Activated T-helper 1 cell treated with Interleukin-2 at 50 U/mL for 16 hours (primary cell): ENCODE measurements at regions not wholly inside any gene's neighbourhood (a gene's known extent, or its start where the extent isn't known, plus 50 kb on each side); places are given as distances from the start of the nearest gene placed in this dataset.
"Not testable (repeated sequence)": the region's sequence is repeated elsewhere in the genome, so short reads cannot be mapped to it uniquely, and the experiment has no call there.

ENCODE experiments used
- DNase-seq: peaks from one replicate; pipeline ENCODE4 v3.0.0-alpha.2; 2020; ENCODE audit warnings: low read depth

DNA sequence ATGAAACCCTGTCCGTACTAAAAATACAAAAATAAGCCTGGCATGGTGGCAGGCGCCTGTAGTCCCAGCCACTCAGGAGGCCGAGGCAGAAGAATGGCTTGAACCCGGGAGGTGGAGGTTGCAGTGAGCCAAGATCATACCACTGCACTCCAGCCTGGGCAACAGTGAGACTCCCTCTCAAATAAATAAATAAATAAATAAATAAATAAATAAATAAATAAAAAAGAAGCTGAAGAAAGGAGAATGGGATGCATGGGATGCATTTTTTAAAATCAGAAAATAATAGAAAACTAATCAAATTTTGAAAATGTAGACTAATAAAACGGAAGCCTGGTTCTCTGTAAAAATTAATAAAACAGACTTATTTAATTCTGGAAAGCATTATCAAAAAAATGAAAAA lies 171.1 kb upstream of the CCNG1 start:
- DNase-seq: not testable (repeated sequence)

DNA sequence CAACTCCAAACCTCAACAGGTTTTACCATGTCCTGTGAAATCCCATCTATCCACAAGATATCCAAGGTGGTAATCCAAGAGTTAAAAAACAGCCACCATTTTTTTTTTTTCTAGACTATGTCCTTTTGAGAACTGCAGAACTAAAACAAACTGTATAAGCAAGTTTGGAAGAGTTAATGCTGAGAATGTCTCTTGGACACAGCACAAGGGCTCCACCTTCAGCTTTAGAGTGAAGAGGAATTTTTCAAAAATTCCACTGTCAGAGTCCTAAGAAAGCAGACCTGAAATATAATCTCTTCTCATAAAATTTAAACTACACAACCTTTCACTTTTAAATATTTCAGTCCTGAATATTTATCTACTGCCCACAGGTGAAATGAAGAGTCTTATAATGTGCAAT lies 167.8 kb upstream of the CCNG1 start:
- no peak for DNase-seq

DNA sequence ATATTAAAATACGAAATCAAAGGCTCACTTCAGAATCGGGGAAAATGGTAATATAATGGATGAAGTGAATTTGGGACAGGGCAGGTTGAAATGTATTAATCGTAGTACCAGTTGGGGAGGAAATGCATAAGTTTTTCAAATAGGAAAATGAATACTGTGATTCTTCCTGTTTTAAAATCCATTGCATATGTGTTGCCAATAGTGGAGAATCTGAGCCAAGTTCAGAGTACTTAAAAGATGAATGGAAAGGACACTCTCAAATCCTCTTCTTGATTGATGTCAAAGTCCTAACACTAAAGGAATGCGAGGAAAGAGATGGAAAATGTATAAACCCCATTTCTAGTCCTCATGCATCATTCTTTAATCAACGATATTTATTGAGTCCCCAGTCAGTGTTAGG lies 160.9 kb upstream of the CCNG1 start:
- DNase-seq: no peak

DNA sequence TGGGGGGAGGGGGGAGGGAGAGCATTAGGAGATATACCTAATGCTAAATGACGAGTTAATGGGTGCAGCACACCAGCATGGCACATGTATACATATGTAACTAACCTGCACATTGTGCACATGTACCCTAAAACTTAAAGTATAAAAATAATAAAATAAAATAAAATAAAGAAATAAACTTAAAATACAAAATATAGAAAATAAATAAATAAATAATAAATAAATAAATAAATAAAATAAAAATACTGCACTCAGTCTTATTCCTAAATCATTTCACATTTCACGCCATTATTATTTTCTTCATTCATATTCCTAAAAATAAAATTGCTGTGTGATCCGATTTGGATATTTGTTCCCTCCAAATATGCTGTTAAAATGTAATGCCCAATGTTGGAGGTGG lies 156.5 kb upstream of the CCNG1 start:
- DNase-seq: not testable (repeated sequence)

DNA sequence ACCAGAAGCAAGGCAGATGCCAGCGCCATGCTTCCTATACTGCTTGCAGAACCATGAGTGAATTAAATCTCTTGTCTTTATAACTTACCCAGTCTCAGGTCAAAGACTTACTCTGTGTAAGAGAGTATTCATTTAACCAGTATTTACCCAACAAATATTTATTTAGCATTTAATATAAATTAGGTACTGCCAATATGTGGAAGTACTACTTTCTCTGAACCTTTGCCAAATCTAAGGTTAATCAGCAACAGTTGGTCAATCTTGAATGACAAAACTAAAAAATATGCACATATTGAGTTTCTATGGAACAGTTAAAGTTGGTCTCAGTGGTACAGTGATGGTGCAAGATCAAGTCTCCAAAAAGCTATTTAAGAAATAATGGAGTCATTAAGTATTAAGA lies 155.9 kb upstream of the CCNG1 start:
- DNase-seq: no peak

DNA sequence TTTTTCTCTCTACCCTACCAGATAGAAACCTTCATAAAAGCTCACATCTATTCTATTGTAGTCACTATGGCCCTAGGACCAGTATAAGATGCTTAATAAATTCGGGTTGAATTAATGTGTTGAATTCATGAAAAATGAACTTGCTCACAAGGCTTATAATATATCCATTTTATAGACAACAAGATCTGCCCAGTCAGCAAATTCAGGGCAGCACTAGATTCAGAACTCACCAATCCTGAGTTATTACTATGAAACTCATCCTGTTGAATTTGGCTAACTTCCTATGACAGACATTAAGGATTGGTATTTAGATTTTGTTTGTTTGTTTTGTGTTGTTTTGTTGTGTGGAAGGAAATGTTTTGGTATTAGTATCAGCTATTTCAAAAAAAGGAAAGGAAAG lies 143.6 kb upstream of the CCNG1 start:
- DNase-seq: no peak

DNA sequence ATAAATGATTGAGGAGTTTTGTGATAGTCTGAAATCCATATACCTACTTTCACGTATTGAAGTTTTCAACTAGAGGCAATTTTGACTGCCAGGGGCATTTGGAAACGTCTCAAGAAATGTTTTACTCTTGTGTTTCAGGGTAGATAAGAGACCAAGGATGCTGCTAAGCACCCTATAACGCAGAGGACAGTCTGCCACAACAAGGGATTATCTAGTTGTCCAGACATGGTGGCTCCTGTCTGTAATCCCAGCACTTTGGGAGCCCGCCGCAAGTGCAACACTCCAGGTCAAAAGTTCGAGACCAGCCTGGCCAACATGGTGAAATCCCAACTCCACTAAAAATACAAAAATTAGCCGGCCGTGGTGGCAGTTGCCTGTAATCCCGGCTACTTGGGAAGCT lies 133.7 kb upstream of the CCNG1 start:
- no peak for DNase-seq

DNA sequence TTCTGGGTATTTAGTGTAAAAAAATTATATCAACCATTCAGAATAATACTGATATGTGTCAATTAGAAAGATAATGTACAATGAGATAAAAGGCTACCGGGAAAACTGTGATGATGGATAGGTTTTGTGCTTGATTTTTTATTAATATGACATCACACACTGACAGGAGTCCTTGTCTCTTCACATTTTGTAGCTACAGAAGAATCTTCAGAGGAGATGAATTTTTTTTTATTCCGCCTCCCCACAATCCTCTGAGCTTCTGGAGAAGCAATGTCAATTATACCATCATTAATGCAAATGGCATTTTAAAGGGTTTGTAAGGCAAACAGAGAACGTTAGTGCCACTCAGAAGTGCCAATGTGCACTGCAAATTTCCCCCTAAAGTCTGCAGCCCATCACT lies 131.7 kb upstream of the CCNG1 start:
- DNase-seq: no peak

DNA sequence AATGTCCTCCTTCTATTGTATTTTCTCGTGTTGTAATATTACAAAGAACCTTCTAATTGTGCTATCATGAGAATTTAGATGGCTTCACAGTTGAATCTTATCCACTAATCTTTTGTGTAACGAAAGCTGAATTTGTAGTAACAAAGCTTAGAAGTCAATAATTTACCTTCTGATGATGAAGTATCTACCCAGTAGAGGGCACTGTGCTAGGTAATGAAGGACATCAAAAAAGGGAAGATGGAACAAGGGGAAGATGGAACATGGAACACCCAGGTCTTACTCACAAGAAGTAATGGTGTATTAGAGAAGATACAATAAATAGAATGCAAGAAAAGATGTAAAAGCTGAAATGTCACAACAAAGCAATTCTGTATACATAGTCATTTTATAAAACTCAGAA lies 131.0 kb upstream of the CCNG1 start:
- no peak for DNase-seq

DNA sequence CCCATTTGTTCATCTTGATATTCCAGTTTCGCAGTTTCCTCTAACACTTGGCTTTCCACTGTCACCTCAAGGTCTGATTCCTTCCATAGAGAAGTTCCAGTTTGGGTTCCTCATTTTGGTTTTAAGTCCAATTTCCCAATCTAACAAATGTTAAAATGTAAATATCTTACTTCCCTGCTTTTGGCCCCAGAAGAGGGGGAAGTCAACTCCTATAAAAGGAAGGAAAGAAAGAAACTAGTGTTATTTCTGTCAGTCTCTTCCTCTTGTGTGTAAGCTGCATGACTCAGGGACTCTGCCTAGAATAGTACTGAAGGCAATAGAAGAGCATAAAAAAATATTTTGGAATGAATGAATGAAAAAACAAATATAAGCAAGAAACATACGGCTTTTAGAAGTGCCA lies 127.5 kb upstream of the CCNG1 start:
- DNase-seq: no peak

DNA sequence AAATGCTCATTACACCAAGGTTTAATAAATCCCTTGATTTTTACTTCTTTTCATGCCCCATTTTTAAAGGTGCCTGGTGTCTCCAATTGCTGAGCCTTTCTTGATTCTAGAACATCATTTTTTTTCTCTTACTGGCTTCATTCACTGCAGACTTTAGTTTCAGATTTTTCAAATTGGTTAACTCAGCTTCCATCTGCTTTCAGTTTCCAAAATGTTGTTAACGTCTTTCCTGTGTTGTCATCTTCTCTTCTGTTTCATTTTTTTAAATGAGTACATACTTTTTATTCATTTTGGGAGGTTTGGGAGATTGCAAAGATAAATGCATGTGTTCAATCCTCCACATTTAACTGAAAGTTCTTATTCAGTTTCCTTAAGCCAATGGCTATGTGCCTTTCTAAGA lies 126.4 kb upstream of the CCNG1 start:
- no peak for DNase-seq

DNA sequence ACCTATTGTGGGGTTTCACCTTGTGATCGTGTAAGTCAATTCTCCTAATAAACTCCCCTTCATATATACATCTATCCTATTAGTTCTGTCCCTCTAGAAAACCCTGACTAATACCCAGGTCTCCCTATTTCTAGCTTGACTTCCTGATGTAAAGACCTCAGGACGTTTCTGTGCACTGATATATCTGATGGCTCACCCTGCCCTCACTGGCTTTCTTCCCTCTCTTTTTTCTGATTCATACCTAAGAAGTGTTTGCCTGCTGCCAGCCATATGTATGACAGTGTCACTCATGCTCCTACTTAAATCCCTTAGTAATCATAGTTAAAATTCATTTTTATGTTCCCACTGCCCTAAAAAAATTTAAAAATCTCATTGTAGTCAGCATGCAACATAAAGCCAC lies 124.8 kb upstream of the CCNG1 start:
- no peak for DNase-seq

DNA sequence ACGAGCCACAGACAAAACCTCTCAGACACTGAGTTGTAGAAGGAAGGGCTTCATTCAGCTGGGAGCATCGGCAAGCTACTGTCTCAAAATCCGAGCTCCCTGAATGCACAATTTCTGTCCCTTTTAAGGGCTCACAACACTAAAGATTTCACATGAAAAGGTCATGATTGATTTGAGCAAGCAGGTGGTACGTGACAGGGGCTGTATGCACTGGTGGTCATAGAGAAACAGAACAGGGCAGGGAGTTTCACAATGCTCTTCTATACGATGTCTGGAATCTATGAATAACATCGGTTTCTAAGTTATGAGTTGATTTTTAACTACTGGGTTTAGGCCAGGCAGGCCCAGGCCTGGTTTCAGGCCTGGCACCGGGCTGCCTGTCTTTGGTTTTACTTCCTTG lies 124.3 kb upstream of the CCNG1 start:
- not testable (repeated sequence) for DNase-seq

DNA sequence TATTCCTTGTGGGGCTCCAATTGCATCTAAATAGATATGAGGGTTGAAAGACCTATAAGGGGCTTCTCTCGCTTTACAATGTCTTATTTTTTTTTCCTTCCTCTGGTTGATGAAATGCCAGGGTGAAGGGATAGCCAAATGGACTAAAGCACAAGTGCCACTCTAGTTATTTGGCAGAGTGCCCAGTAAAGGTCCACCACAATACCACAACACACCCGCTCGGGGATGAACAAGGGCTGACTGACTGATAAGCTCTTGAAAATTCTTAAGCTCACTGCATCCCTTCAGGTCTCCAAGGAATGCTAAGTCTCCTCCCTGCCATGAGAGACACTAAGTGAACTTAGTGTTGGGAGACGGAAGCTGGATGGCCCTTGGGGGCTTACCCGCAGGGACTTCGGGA lies 121.0 kb upstream of the CCNG1 start:
- DNase-seq: not testable (repeated sequence)

DNA sequence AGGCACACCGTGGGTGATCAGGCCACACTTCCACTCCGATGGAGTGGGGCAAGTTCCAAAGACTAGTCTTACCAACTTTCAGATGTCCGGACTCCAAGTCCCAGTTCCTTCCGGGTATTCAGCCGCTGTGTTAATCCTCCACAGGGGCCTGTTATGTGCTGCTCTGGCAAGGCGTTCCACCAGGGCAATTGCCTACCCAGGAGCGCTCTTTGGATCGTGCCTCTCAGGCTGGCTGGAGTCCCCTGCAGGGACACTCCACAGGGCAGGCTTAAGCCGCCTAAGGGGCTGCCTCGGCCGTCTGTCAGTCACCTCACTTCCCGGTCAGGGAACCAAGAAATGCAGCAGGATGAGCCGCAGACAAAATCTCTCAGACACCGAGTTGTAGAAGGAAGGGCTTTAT lies 118.7 kb upstream of the CCNG1 start:
- DNase-seq: no peak

DNA sequence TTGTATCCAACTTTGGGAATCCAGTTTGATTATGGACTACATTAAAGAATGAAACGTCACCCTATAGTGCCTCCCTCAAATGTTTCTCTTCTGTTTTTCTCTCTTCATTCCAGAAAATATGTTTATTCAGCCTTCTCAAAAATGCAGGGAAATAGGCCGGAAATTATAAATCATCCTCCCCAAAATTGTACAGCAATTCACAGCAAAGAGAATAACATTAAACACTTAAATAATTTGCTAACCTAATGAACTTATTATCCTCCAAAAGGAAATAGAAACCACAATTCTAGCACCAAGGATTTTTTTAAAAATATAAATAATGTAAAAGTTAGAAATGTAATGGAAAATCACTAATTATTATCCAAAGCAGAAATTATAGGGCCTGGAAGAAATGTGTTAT lies 115.9 kb upstream of the CCNG1 start:
- DNase-seq: no peak

DNA sequence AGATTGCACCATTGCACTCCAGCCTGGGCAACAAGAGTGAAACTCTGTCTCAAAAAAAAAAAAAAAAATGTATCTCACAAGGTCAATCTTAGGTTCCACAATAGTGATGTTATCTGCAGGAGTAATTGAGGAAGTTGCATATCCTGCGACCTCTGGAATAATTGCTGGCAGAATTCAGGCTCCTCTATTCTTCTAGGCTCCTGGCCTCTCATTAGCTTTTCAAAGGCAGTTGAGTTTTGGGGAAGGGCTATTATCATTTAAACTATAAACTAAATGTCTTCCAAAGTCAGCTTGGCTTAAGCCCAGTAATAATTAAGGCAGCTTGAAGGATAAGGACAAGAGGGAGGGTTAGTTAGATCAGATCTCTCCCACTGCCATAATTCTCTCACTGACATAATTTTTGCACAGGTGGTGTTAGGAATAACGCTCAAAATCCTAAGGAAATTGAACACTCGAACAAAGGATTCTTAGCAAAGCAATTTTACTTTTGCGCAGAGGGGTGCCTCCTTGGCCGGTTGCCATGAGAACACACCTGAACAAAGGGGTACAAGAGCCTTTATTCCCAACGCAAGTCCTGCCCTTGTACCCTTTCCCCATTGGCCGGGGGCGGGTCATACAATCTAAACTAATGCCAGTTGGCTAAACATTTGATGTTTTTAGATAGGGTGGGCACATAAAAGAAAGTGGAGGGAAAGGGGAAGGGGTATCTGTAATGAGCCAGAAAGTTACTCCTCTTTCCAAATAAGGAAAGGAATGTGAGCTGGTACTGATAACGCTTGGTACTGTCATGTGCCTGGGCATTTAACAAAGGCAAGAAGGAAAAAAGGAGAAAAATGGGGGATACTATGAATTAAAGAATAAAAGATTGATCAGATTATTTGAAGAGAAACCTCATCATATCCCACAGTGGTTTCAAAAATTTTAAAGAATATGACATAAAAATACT lies 106.4 kb upstream of the CCNG1 start:
- DNase-seq: no peak

DNA sequence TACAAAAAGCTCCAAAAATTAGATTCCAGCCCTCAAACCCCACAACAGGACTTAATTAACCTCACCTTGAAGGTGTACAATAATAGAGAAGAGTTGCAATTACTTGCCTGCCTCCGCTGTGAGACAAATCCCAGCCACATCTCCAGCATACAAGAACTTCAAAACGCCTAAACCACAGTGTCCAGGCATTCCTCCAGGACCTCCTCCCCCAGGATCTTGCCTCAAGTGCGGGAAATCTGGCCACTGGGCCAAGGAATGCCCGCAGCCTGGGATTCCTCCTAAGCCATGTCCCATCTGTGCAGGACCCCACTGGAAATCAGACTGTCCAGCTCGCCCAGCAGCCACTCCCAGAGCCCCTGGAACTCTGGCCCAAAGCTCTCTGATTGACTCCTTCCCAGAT lies 101.3 kb upstream of the CCNG1 start:
- DNase-seq: not testable (repeated sequence)

DNA sequence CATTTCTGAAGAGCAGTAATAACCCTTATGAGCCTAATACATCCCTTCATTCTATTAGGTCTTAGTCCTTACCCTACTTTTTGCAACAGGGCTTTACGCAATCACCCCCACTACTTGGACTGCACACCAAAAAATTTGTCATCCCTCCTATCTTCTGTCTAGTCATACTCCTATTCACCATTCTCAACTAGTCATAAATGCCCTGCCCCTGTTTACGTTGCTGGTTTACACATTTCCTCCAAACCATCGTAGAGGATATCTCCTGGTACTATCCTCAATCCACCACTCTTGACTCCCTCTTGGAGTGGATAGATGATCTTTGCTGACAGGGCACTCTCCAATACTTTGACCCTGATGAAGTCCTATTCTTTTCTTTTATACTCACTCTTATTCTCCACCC lies 98.2 kb upstream of the CCNG1 start:
- DNase-seq: no peak

DNA sequence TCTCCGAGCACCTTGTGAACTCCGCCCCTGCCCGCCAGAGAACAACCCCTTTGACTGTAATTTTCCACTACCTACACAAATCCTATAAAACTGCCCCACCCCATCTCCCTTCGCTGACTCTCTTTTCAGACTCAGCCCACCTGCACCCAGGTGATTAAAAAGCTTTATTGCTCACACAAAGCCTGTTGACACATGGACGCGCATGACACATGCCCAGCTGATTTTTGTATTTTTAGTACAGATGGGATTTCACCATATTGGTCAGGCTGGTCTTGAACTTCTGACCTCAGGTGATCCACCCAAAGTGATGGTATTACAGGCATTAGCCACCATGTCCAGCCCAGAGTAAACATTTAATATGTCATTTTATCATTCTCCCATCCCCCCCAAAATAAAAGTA lies 97.0 kb upstream of the CCNG1 start:
- not testable (repeated sequence) for DNase-seq

DNA sequence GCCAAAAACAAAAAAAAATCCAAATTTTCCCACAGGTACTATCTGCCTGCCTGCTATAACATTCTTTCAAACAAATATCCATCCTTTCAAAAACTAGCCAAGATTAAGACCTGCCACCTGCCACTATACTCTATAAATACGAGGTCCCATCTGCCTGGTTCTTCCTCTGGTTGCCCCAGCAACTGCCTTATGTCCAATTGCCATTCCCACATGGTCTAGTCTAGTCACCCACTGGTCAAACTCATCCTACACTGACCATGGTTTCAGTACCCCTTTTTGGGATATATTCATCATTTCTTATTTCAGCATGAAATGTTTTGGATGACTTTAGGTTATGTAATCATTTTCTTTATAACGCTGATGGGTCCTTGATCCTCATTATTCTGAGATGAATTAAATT lies 95.1 kb upstream of the CCNG1 start:
- no peak for DNase-seq

DNA sequence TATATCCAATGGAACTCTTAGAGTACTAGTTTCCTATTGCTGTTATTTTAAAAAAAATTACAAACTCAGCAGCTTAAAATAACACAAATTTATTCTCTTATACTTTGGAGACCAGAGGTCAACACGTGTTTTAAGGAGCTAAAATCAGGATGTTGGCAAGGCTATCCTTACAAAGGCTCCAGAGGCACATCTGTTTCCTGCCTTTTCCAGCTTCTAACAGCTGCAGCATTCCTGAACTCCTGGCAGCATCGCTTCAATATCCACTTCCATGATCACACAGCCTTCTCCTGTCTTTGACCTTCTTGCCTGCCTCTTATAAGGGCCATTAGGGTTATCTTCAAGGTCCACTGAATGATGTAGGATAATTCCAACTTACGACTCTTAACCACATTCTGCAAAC lies 92.2 kb upstream of the CCNG1 start:
- DNase-seq: no peak

DNA sequence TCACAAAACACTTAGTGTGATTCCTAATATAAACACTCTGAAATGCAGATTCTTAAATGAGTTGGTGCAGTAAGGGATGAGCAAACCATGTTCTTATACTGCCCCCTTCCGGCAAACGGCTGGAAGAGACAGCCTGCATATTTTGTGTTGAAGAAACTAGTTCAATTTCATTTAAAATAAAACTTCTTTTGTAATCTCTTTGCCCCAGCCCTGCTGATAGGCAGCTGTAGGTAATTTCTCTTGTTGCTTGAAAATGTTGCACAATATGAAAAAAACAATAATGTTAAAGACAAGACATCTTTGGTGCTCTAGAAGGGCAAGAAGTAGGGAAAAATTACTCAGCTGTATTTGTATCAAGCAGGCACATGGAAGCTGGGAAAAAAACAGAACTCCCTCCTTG lies 89.7 kb upstream of the CCNG1 start:
- peak; percentile 4 for DNase-seq

DNA sequence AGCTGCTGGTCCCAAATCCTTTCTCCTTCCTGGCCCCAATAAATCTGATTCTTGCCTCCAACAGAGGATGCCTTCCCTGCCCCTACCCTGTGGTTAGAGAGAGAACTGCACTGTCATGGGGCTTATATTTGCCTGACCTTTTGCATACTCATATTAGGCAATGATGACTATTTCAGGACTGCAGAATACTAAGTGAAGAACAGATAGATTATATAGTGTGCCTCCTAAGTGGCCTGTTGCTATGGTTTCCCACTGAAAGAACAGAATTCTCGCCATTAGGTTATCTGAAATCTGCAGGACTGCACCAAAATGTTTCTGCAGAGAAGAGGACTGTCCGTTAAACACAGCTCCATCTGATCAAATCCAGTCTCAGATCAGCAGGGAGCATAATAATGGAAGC lies 87.3 kb upstream of the CCNG1 start:
- no peak for DNase-seq
